Stomach (tissue), 8 donors: ENCODE measurements at regions not wholly inside any gene's neighbourhood (a gene's known extent, or its start where the extent isn't known, plus 50 kb on each side); places are given as distances from the start of the nearest gene placed in this dataset.

Experiments
- DNase-seq, 2 donors: peaks; one replicate each; pipeline versions ENCODE4 v3.0.0 to v3.0.0-alpha.2; 2013 to 2019
- H3K27ac ChIP-seq, 5 donors: fragments of 200-600 bp in 4 of 5; sonication (generic) in 4 of 5; one replicate each; pipeline ENCODE4 v1.5.1; 2013 to 2019; ENCODE audit warnings: mild to moderate bottlenecking in 1 of 5, moderate library complexity in 1 of 5
- H3K27me3 ChIP-seq, 3 donors: fragments of 200-600 bp; sonication (generic); one replicate each; pipeline ENCODE4 v1.5.1; 2017 to 2019; ENCODE audit warnings: mixed run types in 1 of 3
- H3K36me3 ChIP-seq, 4 donors: fragments of 200-600 bp; sonication (generic); 1 replicate in 3 of 4; 2 replicates in 1 of 4; pipeline ENCODE4 v1.5.1; 2016 to 2019
- H3K4me1 ChIP-seq, 4 donors: fragments of 200-600 bp; sonication (generic); one replicate each; pipeline ENCODE4 v1.5.1; 2016 to 2019
- H3K4me3 ChIP-seq, 4 donors: fragments of 200-600 bp; sonication (generic) in 3 of 4; one replicate each; pipeline ENCODE4 v1.5.1; 2016 to 2019; ENCODE audit warnings: mild to moderate bottlenecking in 1 of 4
- H3K9me3 ChIP-seq, 4 donors: fragments of 200-600 bp; sonication (generic); one replicate each; pipeline ENCODE4 v1.5.1; 2016 to 2019
- CTCF ChIP-seq, 7 experiments: fragments of 450-650 bp in 4 of 7; fragments of 200-600 bp in 3 of 7; sonication (generic) in 3 of 7; IDR thresholded peaks; one replicate each; pipeline ENCODE4 v1.5.1; 2016 to 2019; ENCODE audit warnings: antibody characterized with exemption in 7 of 7, control low read depth in 2 of 7, mild to moderate bottlenecking in 1 of 7
- EP300 ChIP-seq: sonication (generic); formaldehyde crosslinking; IDR thresholded peaks from one replicate; pipeline ENCODE4 v1.6.1; 2017; ENCODE audit warnings: antibody characterized with exemption
- POLR2A ChIP-seq, 4 donors: fragments of 450-650 bp; IDR thresholded peaks; one replicate each; pipeline ENCODE4 v1.6.1; 2016; ENCODE audit warnings: antibody characterized with exemption in 4 of 4, control low read depth in 2 of 4, mild to moderate bottlenecking in 1 of 4, moderate library complexity in 1 of 4
- POLR2AphosphoS5 ChIP-seq, 3 donors: sonication (generic); formaldehyde crosslinking; IDR thresholded peaks; one replicate each; pipeline ENCODE4 v1.6.1; 2016; ENCODE audit warnings: antibody characterized with exemption in 3 of 3
- WGBS, 5 donors: extraction: QIAGEN DNeasy Blood & Tissue Kit in 3 of 5; methylation state at CpG; one replicate each; pipeline versions ENCODE4 v1.1.5 to v1.1.7; 2013 to 2018; 5-methylcytosine and 5-hydroxymethylcytosine counted together
- intact Hi-C: fragments of 100-400 bp; cut with DNase I; formaldehyde crosslinking; loops from one replicate; pipeline ENCODE4 v1.15.1; 2023; ENCODE audit warnings: low total_unique reads
- donor health status: healthy with polysubstance abuse.
- donor health status: Bipolar disorder and iron deficiency.
- donor health status: healthy.

DNA sequence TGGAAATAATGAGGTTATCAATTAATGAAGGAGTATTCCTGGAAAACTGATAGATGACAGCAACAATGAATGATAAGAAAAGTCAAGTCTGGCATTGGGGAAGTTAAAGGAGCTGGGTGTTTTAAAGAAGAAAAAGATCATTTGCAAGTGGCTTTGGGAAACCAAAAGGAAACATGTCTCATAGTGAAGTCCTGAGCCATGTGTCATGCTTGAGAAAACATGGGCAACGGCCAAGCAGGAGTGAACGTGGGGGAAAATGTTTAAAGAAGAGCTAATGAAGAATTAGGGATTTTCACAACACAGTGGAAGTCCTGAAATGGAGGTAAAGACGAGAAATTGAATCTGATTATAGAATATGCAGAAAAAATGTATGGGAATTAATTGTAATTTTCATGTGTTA is 1383.2 kb upstream of the CELF2 start:
- WGBS, 5 donors = 48 to 55% (median 49%) methylated on average over 3 of the region's 3 CpGs
- H3K27me3 ChIP-seq = no peaks in the 10 kb centered on the region
- no peak overlapping the region for H3K4me3 ChIP-seq
- no peak overlapping the region for H3K27ac ChIP-seq
- H3K4me1 ChIP-seq = no peaks in the 10 kb centered on the region
- DNase-seq = no peak
- TF ChIP-seq EP300 = no peak
- TF ChIP-seq CTCF (IDR thresholded peaks at IDR 0.05) = no peak
- no peak for TF ChIP-seq POLR2A (IDR thresholded peaks at IDR 0.05)
- TF ChIP-seq POLR2AphosphoS5 (IDR thresholded peaks at IDR 0.05) = no peak
- H3K36me3 ChIP-seq = no peaks in the 10 kb centered on the region
- intact Hi-C loops = no loop called here
- no peaks in the 10 kb centered on the region for H3K9me3 ChIP-seq

- DNase-seq = no peak
- 51 to 71% (median 67%) methylated on average over 2 of the region's 2 CpGs for WGBS, 5 donors
- Histone ChIP-seq H3K36me3 (no peaks in the 10 kb centered on the region), H3K9me3 (no peaks in the 10 kb centered on the region), H3K27me3 (no peaks in the 10 kb centered on the region), H3K4me3 (no peak overlapping the region), H3K27ac (no peak overlapping the region), H3K4me1 (no peaks in the 10 kb centered on the region)
- TF ChIP-seq CTCF (IDR thresholded peaks at IDR 0.05) (no peak), POLR2A (IDR thresholded peaks at IDR 0.05) (no peak), POLR2AphosphoS5 (IDR thresholded peaks at IDR 0.05) (no peak), EP300 (no peak)
- intact Hi-C loops = no loop called here
Observed at GRCh38 chr10:9635691-9636090, 1382.0 kb upstream of the CELF2 start.

- H3K27ac ChIP-seq = no peak overlapping the region
- H3K4me3 ChIP-seq = no peak overlapping the region
- no peak for DNase-seq
- H3K4me1 ChIP-seq = no peaks in the 10 kb centered on the region
- H3K36me3 ChIP-seq = no peaks in the 10 kb centered on the region
- H3K27me3 ChIP-seq = no peaks in the 10 kb centered on the region
- intact Hi-C loops = no loop called here
- H3K9me3 ChIP-seq = no peaks in the 10 kb centered on the region
- 52 to 72% (median 59%) methylated on average over 2 of the region's 2 CpGs for WGBS, 5 donors
- TF ChIP-seq EP300 (no peak), CTCF (IDR thresholded peaks at IDR 0.05) (no peak), POLR2A (IDR thresholded peaks at IDR 0.05) (no peak), POLR2AphosphoS5 (IDR thresholded peaks at IDR 0.05) (no peak)
Observed at GRCh38 chr10:9636216-9636615, 1381.5 kb upstream of the CELF2 start.

DNA sequence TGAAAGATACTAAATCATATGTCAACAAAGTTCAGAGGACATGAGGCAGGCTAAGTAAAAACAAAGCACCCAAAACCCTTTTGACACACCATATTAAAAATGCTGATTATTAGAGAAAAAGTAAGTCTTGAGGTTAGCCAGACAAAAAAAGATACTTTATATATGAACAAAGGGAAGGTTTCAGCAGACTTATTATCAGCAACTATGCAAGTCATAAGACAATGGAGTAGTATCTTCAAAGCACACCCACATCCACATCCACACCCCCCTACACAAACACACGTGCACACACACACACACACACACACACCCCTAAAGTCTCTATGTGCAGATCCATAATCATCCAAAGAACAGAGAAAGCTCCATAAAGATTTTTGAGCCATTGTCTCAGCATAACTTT is 1373.9 kb upstream of the CELF2 start:
- no peak for DNase-seq
- TF ChIP-seq POLR2A (IDR thresholded peaks at IDR 0.05) (no peak), CTCF (IDR thresholded peaks at IDR 0.05) (no peak), POLR2AphosphoS5 (IDR thresholded peaks at IDR 0.05) (no peak), EP300 (no peak)
- Histone ChIP-seq H3K4me3 (no peak overlapping the region), H3K27ac (no peak overlapping the region), H3K27me3 (no peaks in the 10 kb centered on the region), H3K9me3 (peaks cover 0 to 22% (median 10%) of the 10 kb centered on the region in 4 donors), H3K4me1 (no peaks in the 10 kb centered on the region), H3K36me3 (no peaks in the 10 kb centered on the region)
- intact Hi-C loops = no loop called here
- WGBS, 5 donors = 36 to 52% (median 48%) methylated on average over 1 of the region's 1 CpG
